Smooth muscle cell (in vitro differentiated cells): ENCODE measurements at regions not wholly inside any gene's neighbourhood (a gene's known extent, or its start where the extent isn't known, plus 50 kb on each side); places are given as distances from the start of the nearest gene placed in this dataset.

Experiments used
- DNase-seq: peaks from one replicate; lab custom pipeline; 2025; ENCODE audit not compliant: unreplicated experiment; lab: John Stamatoyannopoulos, UW
- H2AFZ ChIP-seq: fragments of 200-600 bp; sonication (generic); 2 replicates; pipeline ENCODE4 v1.6.0; 2016; ENCODE audit warnings: antibody characterized with exemption, low read depth, mild to moderate bottlenecking
- H3F3A ChIP-seq: fragments of 200-600 bp; sonication (generic); 2 replicates; pipeline ENCODE4 v1.6.0; 2017; ENCODE audit warnings: antibody characterized with exemption, low read depth
- H3K27ac ChIP-seq: fragments of 200-600 bp; sonication (generic); 2 replicates; pipeline ENCODE4 v1.5.1; 2016; ENCODE audit warnings: low read depth, mild to moderate bottlenecking
- H3K27me3 ChIP-seq: fragments of 200-600 bp; sonication (generic); 2 replicates; pipeline ENCODE4 v1.6.1; 2016; ENCODE audit warnings: low read depth, mild to moderate bottlenecking
- H3K36me3 ChIP-seq: fragments of 200-600 bp; sonication (generic); 2 replicates; pipeline ENCODE4 v1.5.1; 2016; ENCODE audit warnings: low read depth
- H3K4me1 ChIP-seq: fragments of 200-600 bp; sonication (generic); 2 replicates; pipeline ENCODE4 v1.5.1; 2016; ENCODE audit warnings: low read depth
- H3K4me2 ChIP-seq: fragments of 200-600 bp; sonication (generic); 2 replicates; pipeline ENCODE4 v1.6.0; 2016; ENCODE audit warnings: mild to moderate bottlenecking
- H3K4me3 ChIP-seq: fragments of 200-600 bp; sonication (generic); 2 replicates; pipeline ENCODE4 v1.5.1; 2016; ENCODE audit warnings: mild to moderate bottlenecking
- H3K79me2 ChIP-seq: fragments of 200-600 bp; sonication (generic); 2 replicates; pipeline ENCODE4 v1.6.0; 2016; ENCODE audit warnings: low read depth, mild to moderate bottlenecking
- H3K9ac ChIP-seq: fragments of 200-600 bp; sonication (generic); 2 replicates; pipeline ENCODE4 v1.6.0; 2016; ENCODE audit warnings: low read depth
- H3K9me3 ChIP-seq: fragments of 200-600 bp; sonication (generic); replicated peaks from 2 replicates; pipeline ENCODE4 v1.5.1; 2016; ENCODE audit warnings: low read depth
- H4K20me1 ChIP-seq: fragments of 200-600 bp; sonication (generic); 2 replicates; pipeline ENCODE4 v1.6.0; 2016; ENCODE audit warnings: low read depth
- CTCF ChIP-seq: fragments of 200-600 bp; sonication (generic); IDR thresholded peaks from 2 replicates; pipeline ENCODE4 v1.5.1; 2017; ENCODE audit warnings: borderline replicate concordance, mild to moderate bottlenecking, antibody characterized with exemption; ENCODE audit not compliant: insufficient read depth, poor library complexity, severe bottlenecking
- WGBS: methylation state at CpG from one replicate; pipeline ENCODE4 v1.1.7; 2016; ENCODE audit warnings: low lambda C conversion rate; 5-methylcytosine and 5-hydroxymethylcytosine counted together

- Histone ChIP-seq H3K9me3 (no peaks in the 10 kb centered on the region), H3K4me1 (no peaks in the 10 kb centered on the region), H3K79me2 (no peaks in the 10 kb centered on the region), H3K4me2 (no peak overlapping the region), H4K20me1 (no peaks in the 10 kb centered on the region), H3K27ac (no peak overlapping the region), H3K4me3 (no peak overlapping the region), H3F3A (no peaks in the 10 kb centered on the region), H3K36me3 (no peaks in the 10 kb centered on the region), H2AFZ (no peak overlapping the region), H3K27me3 (no peaks in the 10 kb centered on the region), H3K9ac (no peak overlapping the region)
- no peak for TF ChIP-seq CTCF
- 71% methylated on average over 1 of the region's 1 CpG for WGBS
- no peak for DNase-seq
Observed at GRCh38 chr3:117433427-117433826, 723.8 kb downstream of the TUSC7 start.

- DNase-seq, result no peak
- no peaks in the 10 kb centered on the region for H3K4me1 ChIP-seq
- no peaks in the 10 kb centered on the region for H3F3A ChIP-seq
- H2AFZ ChIP-seq, result no peak overlapping the region
- no peak for TF ChIP-seq CTCF
- H3K79me2 ChIP-seq, result no peaks in the 10 kb centered on the region
- no peak overlapping the region for H3K4me3 ChIP-seq
- no peaks in the 10 kb centered on the region for H3K27me3 ChIP-seq
- H3K4me2 ChIP-seq, result no peak overlapping the region
- no peaks in the 10 kb centered on the region for H3K9me3 ChIP-seq
- no peak overlapping the region for H3K27ac ChIP-seq
- H3K9ac ChIP-seq, result no peak overlapping the region
- H4K20me1 ChIP-seq, result no peaks in the 10 kb centered on the region
- no peaks in the 10 kb centered on the region for H3K36me3 ChIP-seq
Observed at GRCh38 chr3:117434661-117435412, 725.3 kb downstream of the TUSC7 start.

GRCh38 chr3:117435506-117435905 lies 725.9 kb downstream of the TUSC7 start:
- no peaks in the 10 kb centered on the region for H3K36me3 ChIP-seq
- H3K9ac ChIP-seq, result no peak overlapping the region
- DNase-seq, result no peak
- no peak for TF ChIP-seq CTCF
- no peaks in the 10 kb centered on the region for H3K79me2 ChIP-seq
- no peaks in the 10 kb centered on the region for H3K9me3 ChIP-seq
- no peak overlapping the region for H2AFZ ChIP-seq
- H3K27me3 ChIP-seq, result no peaks in the 10 kb centered on the region
- H3K27ac ChIP-seq, result no peak overlapping the region
- WGBS, result 47% methylated on average over 6 of the region's 6 CpGs
- no peaks in the 10 kb centered on the region for H3F3A ChIP-seq
- no peaks in the 10 kb centered on the region for H3K4me1 ChIP-seq
- H4K20me1 ChIP-seq, result no peaks in the 10 kb centered on the region
- H3K4me2 ChIP-seq, result no peak overlapping the region
- no peak overlapping the region for H3K4me3 ChIP-seq

- no peaks in the 10 kb centered on the region for H3K36me3 ChIP-seq
- no peak for DNase-seq
- H3K9ac ChIP-seq, result no peak overlapping the region
- no peaks in the 10 kb centered on the region for H3K79me2 ChIP-seq
- no peaks in the 10 kb centered on the region for H3K27me3 ChIP-seq
- TF ChIP-seq CTCF, result peak; percentile 54
- 77% methylated on average over 3 of the region's 3 CpGs for WGBS
- H2AFZ ChIP-seq, result no peak overlapping the region
- H3K4me3 ChIP-seq, result no peak overlapping the region
- no peak overlapping the region for H3K27ac ChIP-seq
- no peaks in the 10 kb centered on the region for H4K20me1 ChIP-seq
- H3F3A ChIP-seq, result no peaks in the 10 kb centered on the region
- no peaks in the 10 kb centered on the region for H3K4me1 ChIP-seq
- no peaks in the 10 kb centered on the region for H3K9me3 ChIP-seq
- H3K4me2 ChIP-seq, result no peak overlapping the region
Observed at GRCh38 chr3:117439812-117440211, 730.2 kb downstream of the TUSC7 start.
